ENCODE measurements at regions not wholly inside any gene's neighbourhood (a gene's known extent, or its start where the extent isn't known, plus 50 kb on each side); places are given as distances from the start of the nearest gene placed in this dataset.

- ChIA-PET CTCF (interaction anchor here (0.7 kb wide), 1 partner anchor 355 kb away, joined by 6 read pairs; no protein-coding TSS in a partner anchor), POLR2A (no interaction called here)
- no peak for TF ChIP-seq CTCF (IDR thresholded peaks at IDR 0.05; ENCODE audit: unreplicated experiment)
- no TSS peak for BruUV-seq (replicated peaks)
- H3K36me3 Mint-ChIP-seq (ENCODE audit: insufficient read depth, unreplicated experiment): peaks cover 6% of the 10 kb centered on the region
- H3K4me1 Mint-ChIP-seq (ENCODE audit: insufficient read depth, unreplicated experiment): no peaks in the 10 kb centered on the region
- no peak for DNase-seq (ENCODE audit: unreplicated experiment)
- peaks cover 15% of the 10 kb centered on the region for H3K9me3 Mint-ChIP-seq (ENCODE audit: unreplicated experiment)
- H3K27ac Mint-ChIP-seq (ENCODE audit: low read depth, unreplicated experiment): no peak overlapping the region
- H3K4me3 Mint-ChIP-seq (ENCODE audit: unreplicated experiment): no peak overlapping the region
- peaks cover 10% of the 10 kb centered on the region for H3K27me3 Mint-ChIP-seq (ENCODE audit: insufficient read depth, unreplicated experiment)
- intact Hi-C loops (cut with micrococcal nuclease): no loop called here
These were observed 843.4 kb downstream of the TMEM182 start for GRCh38 chr2:103605071-103605780.

GRCh38 chr2:103615611-103616105, 853.8 kb downstream of the TMEM182 start:
- Mint-ChIP-seq H3K36me3 (ENCODE audit: insufficient read depth, unreplicated experiment) (no peaks in the 10 kb centered on the region), H3K4me3 (ENCODE audit: unreplicated experiment) (no peak overlapping the region), H3K9me3 (ENCODE audit: unreplicated experiment) (peaks cover 8% of the 10 kb centered on the region), H3K27me3 (ENCODE audit: insufficient read depth, unreplicated experiment) (no peaks in the 10 kb centered on the region), H3K4me1 (ENCODE audit: insufficient read depth, unreplicated experiment) (no peaks in the 10 kb centered on the region), H3K27ac (ENCODE audit: low read depth, unreplicated experiment) (no peak overlapping the region)
- POLR2A ChIA-PET: no interaction called here
- CTCF ChIA-PET: interaction anchor here (0.6 kb wide), 1 partner anchor 1564 kb away, joined by 3 read pairs; no protein-coding TSS in a partner anchor
- DNase-seq (ENCODE audit: unreplicated experiment): no peak
- TF ChIP-seq CTCF (IDR thresholded peaks at IDR 0.05; ENCODE audit: unreplicated experiment): no peak
- intact Hi-C loops (cut with micrococcal nuclease): no loop called here
- no TSS peak for BruUV-seq (replicated peaks)

- Mint-ChIP-seq H3K36me3 (ENCODE audit: insufficient read depth, unreplicated experiment) (no peaks in the 10 kb centered on the region), H3K4me1 (ENCODE audit: insufficient read depth, unreplicated experiment) (no peaks in the 10 kb centered on the region), H3K9me3 (ENCODE audit: unreplicated experiment) (peaks cover 15% of the 10 kb centered on the region), H3K27me3 (ENCODE audit: insufficient read depth, unreplicated experiment) (no peaks in the 10 kb centered on the region), H3K4me3 (ENCODE audit: unreplicated experiment) (no peak overlapping the region), H3K27ac (ENCODE audit: low read depth, unreplicated experiment) (no peak overlapping the region)
- DNase-seq (ENCODE audit: unreplicated experiment): no peak
- ChIA-PET CTCF (no interaction called here), POLR2A (no interaction called here)
- no peak for TF ChIP-seq CTCF (IDR thresholded peaks at IDR 0.05; ENCODE audit: unreplicated experiment)
- BruUV-seq (replicated peaks): no TSS peak
- intact Hi-C loops (cut with micrococcal nuclease): no loop called here
These were observed 855.1 kb downstream of the TMEM182 start for GRCh38 chr2:103616891-103617290.

- Mint-ChIP-seq H3K27ac (ENCODE audit: low read depth, unreplicated experiment) (no peak overlapping the region), H3K27me3 (ENCODE audit: insufficient read depth, unreplicated experiment) (no peaks in the 10 kb centered on the region), H3K9me3 (ENCODE audit: unreplicated experiment) (peaks cover 27% of the 10 kb centered on the region), H3K4me1 (ENCODE audit: insufficient read depth, unreplicated experiment) (no peaks in the 10 kb centered on the region), H3K36me3 (ENCODE audit: insufficient read depth, unreplicated experiment) (no peaks in the 10 kb centered on the region), H3K4me3 (ENCODE audit: unreplicated experiment) (no peak overlapping the region)
- DNase-seq (ENCODE audit: unreplicated experiment): no peak
- intact Hi-C loops (cut with micrococcal nuclease): no loop called here
- BruUV-seq (replicated peaks): no TSS peak
- CTCF ChIA-PET: no interaction called here
- POLR2A ChIA-PET: no interaction called here
- TF ChIP-seq CTCF (IDR thresholded peaks at IDR 0.05; ENCODE audit: unreplicated experiment): no peak
These were observed 856.3 kb downstream of the TMEM182 start for GRCh38 chr2:103618112-103618511.

All from MCF 10A (cell line).